IPS-NIHi7 (cell line): ENCODE measurements at regions not wholly inside any gene's neighbourhood (a gene's known extent, or its start where the extent isn't known, plus 50 kb on each side); places are given as distances from the start of the nearest gene placed in this dataset.
A peak's percentile ranks its signal among the peaks of the same experiment; 100 is the strongest.
"Not testable (repeated sequence)": the region's sequence is repeated elsewhere in the genome, so short reads cannot be mapped to it uniquely, and the experiment has no call there.

ENCODE experiments used
- DNase-seq: peaks from one replicate; pipeline ENCODE4 v3.0.0; 2012; ENCODE audit warnings: mixed read lengths; ENCODE audit errors: extremely low spot score

DNA sequence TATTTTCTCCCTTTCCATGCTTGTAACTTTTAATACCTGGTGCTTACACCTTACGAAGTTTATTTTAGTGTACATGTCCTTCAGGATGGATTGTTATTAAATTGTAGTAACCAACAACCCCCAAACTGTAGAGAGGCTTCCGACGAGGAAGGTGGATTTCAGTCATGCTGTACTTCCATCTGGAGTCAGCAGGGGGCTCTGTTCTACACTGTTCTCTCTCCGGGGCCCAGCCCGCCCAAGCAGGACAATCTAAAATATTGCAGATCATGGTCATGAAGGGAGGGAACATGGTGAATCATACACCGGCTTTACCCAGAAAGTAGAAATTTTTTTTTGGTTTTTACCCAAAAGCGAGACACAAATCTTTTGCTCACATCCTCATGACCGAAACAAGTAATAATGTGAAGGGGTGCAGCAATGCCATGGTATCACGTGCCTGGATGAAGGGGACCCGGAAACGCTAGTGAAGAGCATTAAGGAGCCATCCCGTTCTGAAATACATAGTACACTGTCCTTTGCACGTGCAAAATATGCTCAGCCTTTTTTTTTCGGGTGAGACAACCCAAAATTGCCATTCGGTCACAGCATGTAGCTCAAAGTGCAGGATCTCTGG lies 884.8 kb downstream of the EPHA4 start:
- peak; percentile 67 for DNase-seq

DNA sequence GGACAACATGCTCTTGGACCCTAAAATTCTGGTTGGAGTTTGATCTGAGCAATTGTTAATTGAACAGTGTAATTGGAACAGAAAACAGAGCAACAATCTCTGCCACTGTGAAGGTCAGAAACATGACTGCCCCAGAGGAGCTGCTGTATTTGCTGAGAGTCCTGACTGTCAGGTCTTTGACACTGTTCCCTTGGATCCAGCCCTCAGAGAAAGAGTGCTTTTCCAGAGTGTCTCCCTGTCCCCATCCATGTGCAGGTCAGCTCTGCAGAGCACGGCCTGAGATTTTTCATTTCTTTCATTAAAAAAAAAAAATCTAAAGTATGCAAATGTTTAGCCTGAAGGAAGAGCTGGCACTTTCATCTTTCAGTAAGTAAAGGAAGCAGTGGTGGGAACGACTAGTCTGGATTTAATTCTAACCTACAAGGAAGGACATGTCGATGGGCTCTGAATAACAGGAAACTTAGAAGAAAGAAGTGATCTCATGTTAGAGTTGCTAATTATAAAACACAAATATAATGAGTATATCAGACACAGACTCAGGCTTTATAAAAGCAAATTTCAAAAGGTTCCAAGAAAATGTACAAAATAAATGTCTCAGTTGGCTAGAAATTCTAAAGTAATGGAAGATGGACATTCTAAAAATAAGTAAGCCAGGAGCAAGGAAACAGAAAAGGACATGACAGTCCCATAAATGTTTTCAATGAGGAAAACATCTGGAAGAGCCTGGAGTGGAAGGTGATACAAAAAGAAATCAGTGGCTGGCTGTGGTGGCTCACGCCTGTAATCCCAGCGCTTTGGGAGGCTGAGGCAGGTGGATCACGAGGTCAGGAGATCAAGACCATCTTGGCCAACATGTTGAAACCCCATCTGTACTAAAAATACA lies 876.5 kb downstream of the EPHA4 start:
- no peak for DNase-seq

DNA sequence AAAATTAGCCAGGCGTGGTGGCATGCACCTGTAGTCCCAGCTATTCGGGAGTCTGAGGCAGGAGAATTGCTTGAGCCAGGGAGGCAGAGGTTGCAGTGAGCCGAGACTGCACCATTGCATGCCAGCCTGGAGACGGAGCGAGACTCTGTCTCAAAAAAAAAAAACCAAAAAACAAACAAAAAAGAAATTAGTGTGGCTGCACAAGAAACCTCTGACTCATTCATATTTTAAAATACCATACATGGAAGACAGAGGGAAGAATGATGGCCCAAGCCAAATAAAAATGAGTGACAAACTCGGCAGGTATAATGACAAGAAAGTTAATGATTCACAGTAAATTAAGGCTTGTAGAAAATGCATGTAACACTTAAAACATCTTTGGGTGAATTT lies 875.8 kb downstream of the EPHA4 start:
- no peak for DNase-seq

DNA sequence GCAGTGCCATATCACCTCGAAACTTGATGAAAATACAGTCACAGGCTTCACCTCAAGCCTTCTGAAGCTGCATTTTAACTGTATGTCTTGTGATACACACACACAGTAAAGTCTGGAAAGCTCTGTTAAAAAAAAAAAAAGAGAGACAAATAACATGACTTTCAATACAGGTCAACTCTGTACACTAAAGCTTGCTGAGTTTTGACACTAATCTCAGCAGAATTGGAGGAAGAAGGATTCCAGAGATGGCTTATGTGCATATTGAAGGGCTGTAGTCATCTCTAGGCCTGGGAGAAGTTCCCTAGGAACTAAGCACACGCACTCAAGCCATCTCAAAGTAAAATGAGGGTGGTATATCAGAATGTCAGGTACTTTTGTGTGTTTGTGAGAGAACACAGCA lies 875.1 kb downstream of the EPHA4 start:
- no peak for DNase-seq

DNA sequence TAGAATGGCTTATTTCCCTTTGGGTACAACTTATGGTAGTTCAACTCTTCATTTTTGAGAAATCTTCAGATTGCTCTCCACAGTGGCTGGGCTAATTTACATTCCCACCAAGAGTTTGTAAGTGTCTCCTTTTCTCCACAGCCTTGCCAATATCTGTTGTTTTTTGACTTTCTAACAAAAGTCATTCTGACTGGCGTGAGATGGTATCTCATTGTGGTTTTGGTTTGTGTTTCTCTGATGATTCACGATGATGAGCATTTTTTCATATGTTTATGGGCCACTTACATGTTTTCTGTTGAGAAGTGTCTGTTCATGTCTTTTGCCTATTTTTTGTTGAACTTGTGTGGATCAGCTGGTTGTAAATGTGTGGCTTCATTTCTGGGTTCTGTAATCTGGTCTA lies 871.0 kb downstream of the EPHA4 start:
- DNase-seq, result no peak

DNA sequence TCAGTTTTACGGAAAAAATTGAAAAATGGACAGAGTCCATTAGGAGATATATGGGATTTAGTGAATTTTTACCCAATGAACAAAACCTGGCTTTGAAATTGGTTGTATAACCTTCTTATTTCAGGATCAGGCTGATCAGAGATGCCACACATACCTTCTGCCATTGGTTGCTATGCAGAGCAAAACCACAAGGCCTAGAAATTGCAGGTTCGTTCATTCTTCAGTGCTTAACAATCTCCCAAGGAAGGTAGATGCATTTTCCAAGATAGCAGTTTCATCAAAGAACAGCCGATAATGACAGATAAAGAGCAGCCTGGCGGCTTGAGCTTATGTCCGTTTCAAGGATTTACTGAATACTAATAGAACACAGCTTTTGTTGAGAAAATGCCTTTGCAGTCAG lies 868.8 kb downstream of the EPHA4 start:
- peak; percentile 19 for DNase-seq

DNA sequence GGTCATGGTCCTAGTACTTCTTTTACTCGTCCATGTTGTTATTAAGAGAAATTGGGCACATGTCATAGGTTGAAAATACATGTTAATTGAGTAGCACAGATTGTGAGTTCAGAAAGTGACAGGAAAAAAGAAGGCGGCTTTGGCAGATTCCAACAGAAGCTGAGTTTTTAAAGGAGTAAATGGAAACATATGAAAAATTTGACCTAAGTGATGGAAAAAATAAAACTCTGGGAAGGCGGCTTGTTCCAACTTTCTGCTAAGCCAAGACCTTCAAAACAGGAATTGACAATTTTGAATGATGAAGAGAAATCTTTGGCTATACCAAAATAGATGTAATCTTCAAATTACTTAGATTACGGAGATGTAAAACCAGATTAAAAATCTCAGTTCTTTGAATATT lies 868.0 kb downstream of the EPHA4 start:
- no peak for DNase-seq

DNA sequence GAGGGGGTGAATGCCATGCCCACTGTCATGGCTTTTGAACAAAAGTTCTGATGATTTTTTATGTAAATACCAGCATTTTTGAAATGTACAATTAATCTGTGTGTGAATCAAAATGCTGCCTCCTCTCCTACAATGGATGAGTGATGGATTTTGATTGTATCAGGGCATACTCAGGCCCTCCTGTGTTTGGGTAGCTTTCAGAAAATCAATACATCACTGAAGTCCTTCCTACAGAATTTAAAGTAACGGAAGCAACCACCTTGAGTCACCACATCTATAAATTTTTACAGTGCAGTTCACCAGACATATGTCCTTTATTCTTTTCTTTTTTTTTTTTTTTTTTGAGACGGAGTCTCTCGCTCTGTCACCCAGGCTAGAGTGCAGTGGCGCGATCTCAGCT lies 867.3 kb downstream of the EPHA4 start:
- DNase-seq, result no peak

DNA sequence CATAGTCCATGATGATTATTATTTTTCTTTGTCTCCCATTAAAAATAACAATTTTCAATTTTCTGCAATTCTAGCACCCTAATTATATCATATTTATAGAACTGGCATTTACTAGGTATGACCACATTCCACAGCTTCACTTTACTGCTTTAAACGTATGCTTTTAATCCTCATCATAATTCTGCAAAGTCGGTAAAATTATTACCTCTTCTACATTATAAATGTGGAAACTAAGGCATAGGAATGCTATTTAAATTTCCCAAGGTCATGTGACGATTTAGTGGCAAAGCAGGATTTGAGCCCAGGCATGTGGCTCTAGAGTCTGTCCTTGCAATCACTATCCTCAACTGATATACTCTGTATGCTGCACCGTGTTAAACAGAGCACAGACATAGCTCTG lies 866.4 kb downstream of the EPHA4 start:
- no peak for DNase-seq

DNA sequence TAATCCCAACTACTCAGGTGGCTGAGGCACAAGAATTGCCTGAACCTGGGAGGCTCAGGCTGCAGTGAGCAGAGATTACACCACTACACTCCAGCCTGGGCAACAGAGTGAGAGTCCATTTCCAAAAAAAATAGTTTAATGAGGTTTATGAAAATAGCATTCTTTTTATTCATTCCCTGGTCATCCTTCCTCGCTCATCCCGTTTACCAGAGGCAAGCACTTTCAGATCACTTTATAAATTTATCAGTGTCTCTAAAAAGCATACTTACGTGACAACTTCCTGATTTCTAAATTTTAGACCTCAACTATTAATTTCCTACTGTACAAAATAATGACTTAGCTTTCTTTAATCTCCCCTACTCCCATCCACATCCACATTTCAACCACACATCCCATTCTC lies 864.8 kb downstream of the EPHA4 start:
- no peak for DNase-seq

DNA sequence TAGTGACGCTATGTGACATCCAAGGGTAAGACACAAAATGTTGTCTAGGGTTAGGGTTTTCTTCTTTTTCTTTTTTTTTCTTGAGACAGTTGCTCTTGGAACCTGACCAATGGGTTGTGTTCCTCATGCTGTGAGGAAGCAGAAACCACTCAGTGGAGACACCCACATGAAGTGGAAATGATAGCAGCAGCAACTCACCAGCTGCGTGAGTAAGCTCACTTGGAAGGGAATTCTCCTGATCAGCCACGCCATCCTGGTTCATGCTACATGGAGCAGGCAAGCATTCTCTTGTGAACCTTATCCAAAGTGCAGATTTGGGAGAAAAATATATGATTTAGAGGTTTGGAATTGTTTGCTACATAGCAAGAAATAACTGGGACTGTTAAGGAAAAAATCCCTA lies 863.7 kb downstream of the EPHA4 start:
- no peak for DNase-seq

DNA sequence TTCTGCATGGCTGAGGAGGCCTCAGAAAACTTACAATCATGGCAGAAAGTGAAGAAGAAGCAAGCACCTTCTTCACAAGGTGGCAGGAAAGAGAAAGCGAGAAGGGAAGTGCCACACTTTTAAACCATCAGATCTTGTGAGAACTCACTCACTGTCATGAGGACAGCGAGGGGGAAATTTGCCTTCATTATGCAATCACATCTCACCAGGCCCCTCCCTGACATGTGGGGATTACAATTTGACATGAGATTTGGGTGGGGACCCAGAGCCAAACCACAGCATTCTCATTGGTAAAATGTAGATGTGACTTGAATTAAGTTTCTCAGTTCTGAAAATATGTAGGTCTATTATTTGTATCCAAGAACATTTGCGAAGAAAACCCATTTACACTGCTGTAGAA lies 854.8 kb downstream of the EPHA4 start:
- no peak for DNase-seq

DNA sequence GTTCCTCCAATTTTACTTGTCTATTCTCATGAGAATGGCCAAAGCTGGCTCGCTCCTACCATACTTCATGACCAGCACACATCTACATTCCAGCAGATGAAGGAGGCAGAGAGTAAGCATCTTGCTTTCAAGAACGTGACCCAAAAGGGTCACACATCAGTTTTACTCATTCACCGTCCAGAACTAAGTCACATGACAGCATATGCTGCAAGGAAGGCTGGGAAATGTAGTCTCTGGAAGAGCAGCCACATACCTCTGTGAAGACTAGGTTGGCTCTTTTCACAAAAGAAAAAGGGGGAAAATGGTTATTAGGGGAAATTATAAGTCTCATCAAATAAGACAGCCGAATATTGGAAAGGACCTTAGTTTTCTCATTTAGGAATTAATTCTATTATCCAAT lies 835.3 kb downstream of the EPHA4 start:
- DNase-seq, result peak; percentile 12

DNA sequence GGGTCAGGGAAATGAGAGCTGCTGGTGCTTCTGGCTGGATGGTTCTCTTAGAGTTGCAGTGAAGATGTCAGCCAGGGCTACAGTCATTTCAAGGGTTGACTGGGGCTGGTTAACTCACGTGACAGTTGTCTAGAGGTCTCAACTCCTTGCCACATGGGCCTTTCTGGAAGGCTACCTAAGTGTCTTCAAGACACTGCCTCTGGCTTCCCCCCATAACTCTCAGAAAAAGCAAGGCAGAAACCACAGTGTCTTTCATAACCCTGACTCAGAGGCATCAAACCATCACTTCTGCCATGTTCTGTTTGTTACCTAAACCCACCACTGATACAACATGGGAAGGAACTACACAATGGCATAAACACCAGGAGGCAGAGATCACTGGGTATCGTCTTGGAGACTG lies 828.9 kb downstream of the EPHA4 start:
- DNase-seq, result no peak

DNA sequence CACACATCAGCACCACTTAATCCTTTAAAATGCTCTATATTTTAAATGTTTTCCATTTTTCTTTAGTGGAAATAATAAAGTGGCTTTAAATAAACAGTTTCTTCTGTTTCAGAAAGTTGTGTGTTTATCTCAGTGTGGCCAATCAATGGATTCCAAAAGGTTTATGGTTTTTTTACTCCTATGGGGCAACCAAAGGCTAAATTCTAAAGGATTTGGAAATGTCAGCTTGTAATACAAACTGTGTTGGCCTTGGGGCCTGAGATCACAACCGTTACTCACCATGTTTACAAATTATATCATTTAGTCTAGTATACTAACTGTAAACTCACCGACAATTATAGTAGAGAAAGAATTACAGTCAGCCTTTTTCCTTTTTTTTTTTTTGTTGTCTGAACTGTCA lies 827.2 kb downstream of the EPHA4 start:
- DNase-seq, result no peak

DNA sequence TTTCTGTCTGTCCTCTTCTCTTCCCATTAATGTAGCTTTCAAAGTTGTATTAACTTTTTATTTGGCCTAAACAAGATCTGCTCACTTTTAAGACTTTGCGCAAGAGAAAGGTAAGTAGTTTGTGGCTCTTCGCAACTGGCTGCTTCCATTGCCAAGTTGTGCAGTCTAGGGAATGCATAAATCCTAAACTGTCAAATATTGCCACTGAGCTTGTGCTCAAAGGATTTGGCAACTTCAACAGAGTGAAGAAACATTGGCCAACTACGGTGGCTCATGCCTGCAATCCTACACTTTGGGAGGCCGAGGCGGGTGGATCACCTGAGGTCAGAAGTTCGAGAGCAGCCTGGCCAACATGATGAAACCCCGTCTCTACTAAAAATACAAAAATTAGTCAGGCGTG lies 826.4 kb downstream of the EPHA4 start:
- no peak for DNase-seq

DNA sequence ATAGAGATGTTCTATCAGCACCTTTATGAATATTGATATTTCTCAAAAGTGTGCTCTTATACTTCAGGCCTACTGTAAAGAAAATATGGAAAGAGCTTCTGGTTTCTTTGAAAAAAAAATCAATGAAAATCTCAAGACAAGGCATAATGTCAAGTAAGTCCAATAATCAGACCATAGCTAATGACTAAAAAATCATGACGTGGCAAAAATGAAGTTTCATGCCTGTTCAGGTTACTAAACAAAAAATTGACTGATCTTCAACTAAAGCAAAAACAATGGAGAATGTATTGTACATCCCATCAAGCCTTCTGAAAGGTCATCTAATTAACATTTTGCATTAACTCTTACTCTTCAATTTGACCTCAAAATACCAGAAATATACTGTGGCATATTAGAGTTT lies 824.4 kb downstream of the EPHA4 start:
- no peak for DNase-seq

DNA sequence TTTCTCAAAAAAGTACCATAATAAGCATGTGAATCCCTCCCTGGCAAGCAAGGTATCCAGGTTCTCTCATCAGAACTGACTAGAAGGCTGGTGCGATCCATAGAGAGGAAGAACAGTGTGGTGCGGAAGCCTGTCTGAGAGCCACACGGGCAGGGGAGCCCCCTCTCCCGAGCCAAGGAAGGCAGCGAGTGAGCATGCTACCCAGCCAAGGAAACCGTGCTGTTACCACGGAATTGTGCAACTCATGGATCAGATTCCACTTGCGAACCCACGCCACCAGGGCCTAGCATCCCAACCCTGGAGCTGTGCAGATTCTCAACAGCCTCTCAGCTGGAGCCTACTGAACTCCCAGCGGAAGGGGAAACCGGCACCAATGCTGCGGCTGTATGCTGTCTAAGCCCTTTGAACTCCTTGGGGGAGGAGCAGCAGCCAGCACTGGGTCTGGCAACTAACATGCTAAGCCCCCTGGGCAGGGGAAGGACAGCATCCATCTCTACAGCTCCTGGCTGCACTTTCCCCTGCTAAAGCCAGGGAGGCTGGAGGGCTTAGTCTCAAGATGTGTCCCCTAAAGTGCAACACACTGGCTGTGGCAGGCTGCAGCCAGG lies 823.1 kb downstream of the EPHA4 start:
- peak; percentile 24 for DNase-seq

DNA sequence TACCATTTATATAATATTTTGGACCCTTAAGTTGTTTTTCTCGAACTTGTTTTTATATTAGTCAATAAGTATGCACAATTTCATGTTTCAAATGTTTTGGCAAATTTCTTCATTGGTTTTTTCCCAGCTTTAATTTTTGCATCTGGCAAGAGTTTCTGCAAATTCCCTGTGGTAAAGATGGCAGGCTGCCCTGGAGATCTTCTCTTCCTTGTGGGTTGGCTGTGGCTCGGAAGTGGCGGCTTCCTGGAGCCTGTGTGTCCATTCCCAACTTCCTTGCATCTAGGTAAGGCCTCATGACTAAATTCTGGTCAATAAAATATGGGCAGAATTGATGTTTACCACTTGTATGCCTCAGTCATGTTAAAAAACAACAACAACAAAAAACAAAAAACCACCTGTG lies 818.6 kb downstream of the EPHA4 start:
- DNase-seq, result no peak

DNA sequence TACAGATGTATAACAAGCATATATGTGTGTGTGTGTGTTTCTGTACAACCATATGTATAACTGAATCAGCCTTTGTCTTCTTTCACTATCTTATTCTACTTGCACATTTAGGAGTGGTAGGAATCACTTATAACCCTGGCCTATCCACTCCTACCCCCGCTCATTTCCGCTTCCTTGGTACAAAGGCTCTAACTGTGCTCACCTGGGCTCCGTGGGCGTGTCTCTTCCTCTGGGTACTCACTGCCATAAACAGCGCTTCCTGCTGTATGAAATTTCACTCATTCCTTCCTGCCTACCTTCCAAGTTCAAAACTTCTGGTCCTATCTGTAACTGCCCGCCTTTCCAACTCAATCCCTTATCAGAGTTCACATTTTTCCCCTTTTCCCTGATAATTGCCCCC lies 815.5 kb downstream of the EPHA4 start:
- DNase-seq, result peak; percentile 18

DNA sequence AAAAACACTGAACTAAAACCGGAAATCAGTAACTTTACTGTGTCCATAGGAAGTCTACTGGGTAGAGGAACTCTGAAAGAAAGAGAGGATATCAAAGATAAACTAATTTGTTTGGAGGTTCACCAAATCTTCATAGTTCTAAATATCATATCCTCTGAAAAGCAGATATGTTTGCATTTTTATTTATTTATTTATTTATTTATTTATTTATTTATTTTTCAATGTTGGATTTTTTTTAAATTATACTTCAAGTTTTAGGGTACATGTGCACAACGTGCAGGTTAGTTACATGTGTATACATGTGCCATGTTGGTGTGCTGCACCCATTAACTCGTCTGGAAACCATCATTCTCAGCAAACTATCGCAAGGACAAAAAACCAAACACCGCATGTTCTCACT lies 813.7 kb downstream of the EPHA4 start:
- not testable (repeated sequence) for DNase-seq

DNA sequence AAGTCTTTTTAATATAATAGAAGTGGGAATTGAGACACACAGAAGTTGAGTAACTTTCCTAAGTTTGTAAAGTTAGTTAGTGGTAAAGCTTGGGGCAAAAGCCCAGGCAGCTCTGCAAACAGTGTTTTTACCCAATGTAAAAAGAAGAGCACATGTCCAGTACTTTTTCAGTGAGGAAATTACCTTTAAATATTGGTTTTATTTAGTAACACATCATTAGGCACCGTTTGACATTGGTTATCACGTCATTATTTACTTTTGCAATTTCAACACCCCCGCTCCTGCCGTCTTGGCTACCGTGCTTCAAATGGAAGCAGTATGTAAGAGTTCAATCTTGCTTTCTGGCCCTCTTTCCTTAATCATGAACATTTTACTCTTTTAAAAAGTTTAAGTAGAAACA lies 807.9 kb downstream of the EPHA4 start:
- DNase-seq, result no peak

DNA sequence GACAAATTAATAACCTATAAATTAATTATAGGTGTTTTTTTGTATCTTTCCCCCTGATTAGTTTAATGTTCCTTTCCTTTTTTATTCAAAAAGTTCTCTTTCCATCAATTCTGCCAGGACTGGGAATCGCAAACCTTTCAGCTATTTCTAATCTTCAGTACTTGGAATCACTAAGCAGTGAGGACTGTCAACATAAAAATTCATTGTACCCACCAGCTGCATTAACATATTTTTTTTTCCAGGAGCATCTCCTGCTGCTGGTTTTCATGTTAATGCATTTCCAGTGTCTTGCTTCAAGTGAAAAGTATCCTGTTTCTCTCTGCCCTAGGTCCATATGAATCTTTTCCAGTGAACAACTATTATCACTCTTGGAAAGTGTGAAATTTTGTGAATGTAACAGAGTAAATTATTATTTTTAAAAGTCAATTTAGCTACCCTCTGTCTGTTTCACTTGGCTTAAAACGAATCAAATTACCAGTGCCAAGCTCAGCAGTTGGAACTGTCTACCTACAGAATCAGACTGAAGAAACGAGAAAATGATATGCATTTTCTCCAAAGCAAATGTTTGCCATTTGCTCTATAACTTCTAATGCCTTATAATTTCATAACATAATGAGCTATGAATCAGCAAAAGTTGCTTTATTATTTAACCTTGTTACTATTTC lies 804.4 kb downstream of the EPHA4 start:
- DNase-seq, result no peak
